Heart left ventricle (tissue), 16 donors: ENCODE measurements at regions not wholly inside any gene's neighbourhood (a gene's known extent, or its start where the extent isn't known, plus 50 kb on each side); places are given as distances from the start of the nearest gene placed in this dataset.

ENCODE experiments used
- ATAC-seq, 4 donors: fragments of 200-7000 bp; cut with Tn5 transposase; one replicate each; pipeline ENCODE4 v1.9.1; 2020 to 2022; ENCODE audit warnings: moderate library complexity in 4 of 4, mild to moderate bottlenecking in 3 of 4, moderate number of reproducible peaks in 1 of 4
- DNase-seq, 5 donors: peaks; one replicate each; pipeline ENCODE4 v3.0.0-alpha.2; 2020
- H3K27ac ChIP-seq, 12 donors: fragments of 200-600 bp; sonication (generic) in 4 of 12; one replicate each; pipeline versions ENCODE4 v1.5.0 to v1.8.0; 2016 to 2022; ENCODE audit warnings: mild to moderate bottlenecking in 2 of 12
- H3K27me3 ChIP-seq, 9 donors: fragments of 200-600 bp; sonication (generic) in 2 of 9; one replicate each; pipeline versions ENCODE4 v1.5.1 to v1.8.0; 2016 to 2022; ENCODE audit warnings: mild to moderate bottlenecking in 3 of 9
- H3K36me3 ChIP-seq, 9 donors: fragments of 200-600 bp; sonication (generic) in 2 of 9; one replicate each; pipeline versions ENCODE4 v1.5.0 to v1.8.0; 2018 to 2022; ENCODE audit warnings: mild to moderate bottlenecking in 2 of 9
- H3K4me1 ChIP-seq, 12 donors: fragments of 200-600 bp; sonication (generic) in 4 of 12; one replicate each; pipeline versions ENCODE4 v1.5.0 to v1.8.0; 2016 to 2022; ENCODE audit warnings: mild to moderate bottlenecking in 3 of 12
- H3K4me3 ChIP-seq, 12 donors: fragments of 200-600 bp; sonication (generic) in 4 of 12; one replicate each; pipeline versions ENCODE4 v1.5.0 to v1.8.0; 2017 to 2022; ENCODE audit warnings: mild to moderate bottlenecking in 9 of 12, moderate library complexity in 4 of 12
- H3K9me3 ChIP-seq, 12 donors: fragments of 200-600 bp; sonication (generic) in 4 of 12; one replicate each; pipeline versions ENCODE4 v1.5.0 to v1.8.0; 2016 to 2022; ENCODE audit warnings: mild to moderate bottlenecking in 1 of 12
- CTCF ChIP-seq, 12 donors: fragments of 200-600 bp; sonication (generic) in 4 of 12; IDR thresholded peaks; one replicate each; pipeline versions ENCODE4 v1.5.0 to v1.8.0; 2018 to 2022; ENCODE audit warnings: antibody characterized with exemption in 12 of 12, mild to moderate bottlenecking in 5 of 12
- POLR2A ChIP-seq, 2 donors: fragments of 450-650 bp; IDR thresholded peaks; one replicate each; pipeline ENCODE4 v1.6.1; 2017; ENCODE audit warnings: antibody characterized with exemption in 2 of 2, mild to moderate bottlenecking in 2 of 2, moderate library complexity in 2 of 2
- WGBS, 4 donors: extraction: QIAGEN DNeasy Blood & Tissue Kit in 2 of 4; methylation state at CpG; one replicate each; pipeline versions ENCODE4 v1.1.5 to v1.1.7; 2013 to 2018; 5-methylcytosine and 5-hydroxymethylcytosine counted together
- intact Hi-C, 10 donors: fragments of 100-400 bp; cut with DNase I; formaldehyde crosslinking; loops; one replicate each; pipeline versions ENCODE4 v1.11.1 to v1.14.2; 2022
- donor health status: ischemic (EF 13 %, LVEDD 7.1; RV severe dilation, severe dysfunction).
- donor health status: healthy with polysubstance abuse.
- donor health status: DM: no; HTN: yes; CAD: no.
- donor health status: DM: no; HTN: no; CAD: no.
- donor health status: ischemic (EF 25% LVEDD 6.9; RV normal size, moderate dysfunction).
- donor health status: ischemic (EF 25% LVEDD 5.7; RV mildly dilated, moderate dysfunction).
- donor health status: healthy.
- donor health status: DM: yes; HTN: yes; CAD: no.
- donor health status: ischemic (EF 35%, LVEDD 5.7; RV mildly dilated, moderate dysfunction).
- donor health status: nonischemic (EF 11% LVEDD 7.7; RV severe dilation, severe dysfunction).
- donor health status: DM: yes; HTN: yes; CAD: no.
- donor health status: PGD.
- donor health status: ischemic (EF 29% LVEDD 5.4; RV normal size, mild dysfunction).
- donor health status: nonischemic (EF 23%, LVEDD 6.1; RV moderate dilation, normal function).

GRCh38 chr6:164751395-164751794, 558.0 kb downstream of the C6orf118 start:
- H3K4me3 ChIP-seq = no peak overlapping the region
- 81 to 94% (median 85%) methylated on average over 5 of the region's 5 CpGs for WGBS, 4 donors
- TF ChIP-seq POLR2A (IDR thresholded peaks at IDR 0.05) = no peak
- TF ChIP-seq CTCF (IDR thresholded peaks at IDR 0.05) = no peak

GRCh38 chr6:164750128-164750527, 559.3 kb downstream of the C6orf118 start:
- WGBS, 4 donors = 74 to 86% (median 82%) methylated on average over 3 of the region's 3 CpGs
- intact Hi-C loops = no loop called here
- no peak for ATAC-seq

More at GRCh38 chr6:164751395-164751794, 558.0 kb downstream of the C6orf118 start:
- no peaks in the 10 kb centered on the region for H3K4me1 ChIP-seq
- H3K9me3 ChIP-seq = no peaks in the 10 kb centered on the region
- intact Hi-C loops = no loop called here
- no peaks in the 10 kb centered on the region for H3K27me3 ChIP-seq
- no peaks in the 10 kb centered on the region for H3K36me3 ChIP-seq
- H3K27ac ChIP-seq = no peak overlapping the region
- ATAC-seq (no peak), DNase-seq (no peak)

GRCh38 chr6:164749221-164750064, 560.0 kb downstream of the C6orf118 start:
- 54 to 73% (median 70%) methylated on average over 9 of the region's 9 CpGs for WGBS, 4 donors
- no peaks in the 10 kb centered on the region for H3K36me3 ChIP-seq
- no peaks in the 10 kb centered on the region for H3K4me1 ChIP-seq
- no peak overlapping the region for H3K27ac ChIP-seq
- no peak for TF ChIP-seq CTCF (IDR thresholded peaks at IDR 0.05)
- no peak for TF ChIP-seq POLR2A (IDR thresholded peaks at IDR 0.05)
- no peak overlapping the region for H3K4me3 ChIP-seq
- no peaks in the 10 kb centered on the region for H3K9me3 ChIP-seq
- peak in 3 of 5 donors; percentile 28 to 59 (median 37) for DNase-seq
- peak in 3 of 4 donors; percentile 57 to 75 (median 57) for ATAC-seq
- intact Hi-C loops = no loop called here
- H3K27me3 ChIP-seq = no peaks in the 10 kb centered on the region

More at GRCh38 chr6:164750128-164750527, 559.3 kb downstream of the C6orf118 start:
- Histone ChIP-seq H3K4me3 (no peak overlapping the region), H3K4me1 (no peaks in the 10 kb centered on the region), H3K27ac (no peak overlapping the region), H3K27me3 (no peaks in the 10 kb centered on the region), H3K9me3 (no peaks in the 10 kb centered on the region), H3K36me3 (no peaks in the 10 kb centered on the region)
- TF ChIP-seq CTCF (IDR thresholded peaks at IDR 0.05) (no peak), POLR2A (IDR thresholded peaks at IDR 0.05) (no peak)
- no peak for DNase-seq

GRCh38 chr6:164744301-164744700, 565.1 kb downstream of the C6orf118 start:
- no peaks in the 10 kb centered on the region for H3K4me1 ChIP-seq
- no peak for TF ChIP-seq POLR2A (IDR thresholded peaks at IDR 0.05)
- TF ChIP-seq CTCF (IDR thresholded peaks at IDR 0.05) = no peak
- no peak overlapping the region for H3K4me3 ChIP-seq
- ATAC-seq (no peak), DNase-seq (no peak)
- intact Hi-C loops = no loop called here
- WGBS, 4 donors = 66 to 87% (median 84%) methylated on average over 4 of the region's 4 CpGs
- H3K9me3 ChIP-seq = no peaks in the 10 kb centered on the region
- H3K27ac ChIP-seq = no peak overlapping the region
- no peaks in the 10 kb centered on the region for H3K27me3 ChIP-seq
- H3K36me3 ChIP-seq = no peaks in the 10 kb centered on the region
